Naive thymus-derived CD4-positive, alpha-beta T cell (primary cell): ENCODE measurements at regions not wholly inside any gene's neighbourhood (a gene's known extent, or its start where the extent isn't known, plus 50 kb on each side); places are given as distances from the start of the nearest gene placed in this dataset.

Experiments
- ATAC-seq: fragments of 150-1000 bp; cut with Tn5 transposase; 2 replicates; pipeline ENCODE4 v1.10.0; 2021; ENCODE audit warnings: mild to moderate bottlenecking, moderate library complexity
- CTCF ChIA-PET: fragments of 350-600 bp; sonication (Branson Sonifier 250); formaldehyde crosslinking; loops from one replicate; lab custom pipeline; 2021; ENCODE audit warnings: antibody characterized with exemption; lab: Charles Lee
- POLR2A ChIA-PET: fragments of 350-600 bp; sonication (Branson Sonifier 250); formaldehyde crosslinking; loops from one replicate; lab custom pipeline; 2021; ENCODE audit warnings: antibody characterized with exemption, inconsistent platforms; lab: Charles Lee
- DNase-seq, 9 donors: peaks; one replicate each; pipeline versions ENCODE4 v3.0.0 to v3.0.0-alpha.2; 2020 to 2022; ENCODE audit warnings: mixed read lengths in 1 of 9
- H3K27ac ChIP-seq: one replicate; pipeline ENCODE4 v1.7.0; 2013; ENCODE audit warnings: mild to moderate bottlenecking, low read depth, low read length, moderate library complexity
- H3K27me3 ChIP-seq, 2 donors: one replicate each; pipeline ENCODE4 v1.7.0; 2013; ENCODE audit warnings: low read length in 2 of 2, mild to moderate bottlenecking in 2 of 2, moderate library complexity in 2 of 2; ENCODE audit not compliant: control insufficient read depth in 2 of 2, insufficient read depth in 2 of 2
- H3K36me3 ChIP-seq, 3 experiments: 1 replicate in 2 of 3; 2 replicates in 1 of 3; pipeline ENCODE4 v1.7.0; 2013; ENCODE audit warnings: low read length in 3 of 3, mild to moderate bottlenecking in 3 of 3, moderate library complexity in 1 of 3; ENCODE audit not compliant: insufficient read depth in 3 of 3, control insufficient read depth in 2 of 3
- H3K4me1 ChIP-seq, 2 donors: one replicate each; pipeline ENCODE4 v1.7.0; 2013; ENCODE audit warnings: low read length in 2 of 2, mild to moderate bottlenecking in 2 of 2, moderate library complexity in 1 of 2; ENCODE audit not compliant: control insufficient read depth in 2 of 2, insufficient read depth in 2 of 2
- H3K4me3 ChIP-seq: 2 replicates; pipeline ENCODE4 v1.7.0; 2013; ENCODE audit warnings: mild to moderate bottlenecking, low read length
- H3K9me3 ChIP-seq, 3 experiments: 1 replicate in 2 of 3; 2 replicates in 1 of 3; pipeline ENCODE4 v1.7.0; 2013; ENCODE audit warnings: low read length in 3 of 3; ENCODE audit not compliant: control insufficient read depth in 2 of 3
- H3K27ac Mint-ChIP-seq, 9 donors: one replicate each; pipeline ENCODE4 v1.8.0; 2020 to 2022; ENCODE audit warnings: mixed read lengths in 9 of 9, mild to moderate bottlenecking in 8 of 9, moderate library complexity in 5 of 9, inconsistent platforms in 2 of 9
- H3K27me3 Mint-ChIP-seq, 5 donors: one replicate each; pipeline ENCODE4 v1.8.0; 2021 to 2022; ENCODE audit warnings: mixed read lengths in 5 of 5, mild to moderate bottlenecking in 1 of 5
- H3K36me3 Mint-ChIP-seq, 5 donors: one replicate each; pipeline ENCODE4 v1.8.0; 2020 to 2022; ENCODE audit warnings: mixed read lengths in 5 of 5, mild to moderate bottlenecking in 3 of 5, inconsistent platforms in 1 of 5
- H3K4me1 Mint-ChIP-seq, 7 donors: one replicate each; pipeline ENCODE4 v1.8.0; 2020 to 2022; ENCODE audit warnings: mixed read lengths in 7 of 7, mild to moderate bottlenecking in 3 of 7, inconsistent platforms in 1 of 7
- H3K4me3 Mint-ChIP-seq, 10 donors: one replicate each; pipeline ENCODE4 v1.8.0; 2020 to 2022; ENCODE audit warnings: mild to moderate bottlenecking in 10 of 10, mixed read lengths in 10 of 10, moderate library complexity in 6 of 10, inconsistent platforms in 2 of 10
- H3K9me3 Mint-ChIP-seq, 11 donors: one replicate each; pipeline ENCODE4 v1.8.0; 2020 to 2022; ENCODE audit warnings: mixed read lengths in 11 of 11, mild to moderate bottlenecking in 4 of 11, inconsistent platforms in 1 of 11, moderate library complexity in 1 of 11
- intact Hi-C, 2 donors: fragments of 100-400 bp; cut with micrococcal nuclease; formaldehyde crosslinking; loops; one replicate each; pipeline ENCODE4 v1.15.1; 2023

DNA sequence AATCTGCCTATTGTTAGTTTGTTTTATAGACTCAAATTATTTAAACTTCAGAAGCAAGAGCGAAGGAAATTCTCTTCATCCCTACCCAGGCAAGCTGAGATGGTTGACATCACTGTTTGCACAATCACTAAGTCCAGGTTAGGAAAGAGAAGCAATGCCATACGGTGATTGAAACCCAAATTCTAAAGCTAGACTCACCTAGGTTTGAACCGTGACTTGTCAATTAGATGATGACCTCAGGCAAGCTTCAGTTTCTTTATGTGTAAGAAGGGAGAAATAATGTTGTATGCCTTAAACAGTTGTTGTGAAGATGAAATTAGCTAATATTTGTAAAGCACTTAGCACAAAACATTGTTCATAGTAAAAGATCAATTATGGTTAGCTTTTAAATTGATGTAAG lies 96.5 kb upstream of the ANKRD55 start:
- POLR2A ChIA-PET, result interaction anchor here (0.5 to 3.4 kb wide), 6 partner anchors 11 to 1750 kb away, joined by 3 to 29 read pairs (median 4); no protein-coding TSS in a partner anchor
- Histone ChIP-seq H3K4me3 (no peak overlapping the region), H3K4me1 (peaks cover 22 to 49% of the 10 kb centered on the region in 2 donors), H3K36me3 (no peaks in the 10 kb centered on the region), H3K27me3 (no peaks in the 10 kb centered on the region), H3K27ac (peak overlapping the region; percentile 69), H3K9me3 (no peaks in the 10 kb centered on the region)
- H3K9me3 Mint-ChIP-seq, result peaks cover 0 to 10% (median 3%) of the 10 kb centered on the region in 11 donors
- no peaks in the 10 kb centered on the region for H3K27me3 Mint-ChIP-seq
- H3K4me3 Mint-ChIP-seq, result peak overlapping the region in 9 of 10 donors; percentile 15 to 81 (median 70)
- intact Hi-C loops, result loop anchor here (1.0 to 10.0 kb wide), 14 partner anchors 13 to 843 kb away; partner anchors contain the start of genes GPBP1 (in 1 of the 2) and MAP3K1 (in 1 of the 2)
- DNase-seq (no peak), ATAC-seq (no peak)
- peak overlapping the region; percentile 46 to 95 (median 83) for H3K27ac Mint-ChIP-seq
- peaks cover 0 to 26% (median 4%) of the 10 kb centered on the region in 5 donors for H3K36me3 Mint-ChIP-seq
- CTCF ChIA-PET, result interaction anchor here (0.6 kb wide), 1 partner anchor 530 kb away, joined by 3 read pairs; no protein-coding TSS in a partner anchor
- H3K4me1 Mint-ChIP-seq, result peaks cover 33 to 82% (median 68%) of the 10 kb centered on the region in 7 donors

DNA sequence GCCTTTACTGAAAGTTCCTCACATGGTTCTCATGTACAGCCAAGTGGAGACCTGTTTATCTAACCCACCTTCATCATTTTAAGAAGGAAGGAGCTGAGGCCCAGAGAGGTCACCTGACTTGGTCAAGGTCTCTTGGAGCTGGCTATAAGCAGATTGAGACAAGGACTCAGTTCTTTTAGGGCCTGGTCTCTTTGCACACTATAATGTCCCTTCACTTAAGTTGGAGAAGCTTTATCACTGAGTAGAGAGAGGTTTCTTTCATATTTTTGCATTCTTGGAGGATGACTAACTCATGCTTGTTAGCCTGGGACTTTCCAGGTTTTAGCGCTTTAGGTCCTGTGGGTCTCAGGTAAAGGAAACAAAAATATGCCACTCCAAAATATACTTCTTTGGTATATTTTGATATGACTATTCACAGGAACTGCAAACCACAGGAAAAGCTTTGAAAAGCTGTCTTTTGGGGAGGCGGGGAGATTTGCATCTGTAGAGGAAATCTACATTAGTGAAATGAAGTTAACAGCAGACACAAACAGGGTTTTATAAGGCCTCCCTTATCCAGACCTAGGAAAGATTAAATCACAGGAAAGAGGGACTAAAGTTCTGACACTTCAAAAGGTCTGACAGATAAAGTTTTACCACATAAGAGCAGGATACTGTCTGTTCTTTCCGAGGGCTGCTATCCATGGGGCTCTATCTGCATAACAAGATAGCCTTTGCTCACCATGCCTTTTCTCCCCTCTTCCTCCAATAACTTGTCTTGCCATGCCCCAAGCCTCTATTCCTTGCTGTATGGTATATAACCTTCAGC lies 95.8 kb upstream of the ANKRD55 start:
- intact Hi-C loops, result loop anchor here (1.0 to 10.0 kb wide), 14 partner anchors 13 to 843 kb away; partner anchors contain the start of genes GPBP1 (in 1 of the 2) and MAP3K1 (in 1 of the 2)
- Mint-ChIP-seq H3K36me3 (peaks cover 0 to 21% (median under 1%) of the 10 kb centered on the region in 5 donors), H3K27me3 (no peaks in the 10 kb centered on the region), H3K4me1 (peaks cover 33 to 86% (median 72%) of the 10 kb centered on the region in 7 donors), H3K4me3 (peak overlapping the region in 9 of 10 donors; percentile 15 to 81 (median 70)), H3K9me3 (peaks cover 0 to 6% (median 2%) of the 10 kb centered on the region in 11 donors), H3K27ac (peak overlapping the region; percentile 46 to 95 (median 83))
- peak overlapping the region; percentile 40 for H3K4me3 ChIP-seq
- POLR2A ChIA-PET, result interaction anchor here (0.5 to 3.4 kb wide), 10 partner anchors 8 to 359 kb away, joined by 3 to 29 read pairs (median 3); no protein-coding TSS in a partner anchor
- DNase-seq (peak in 8 of 9 donors; percentile 22 to 75 (median 54)), ATAC-seq (peak; percentile 88)
- H3K27ac ChIP-seq, result peak overlapping the region; percentile 69
- no peaks in the 10 kb centered on the region for H3K36me3 ChIP-seq
- peaks cover 22 to 49% of the 10 kb centered on the region in 2 donors for H3K4me1 ChIP-seq
- no peaks in the 10 kb centered on the region for H3K9me3 ChIP-seq
- no peaks in the 10 kb centered on the region for H3K27me3 ChIP-seq
- CTCF ChIA-PET, result interaction anchor here (0.6 to 1.6 kb wide), 3 partner anchors 58 to 531 kb away, joined by 3 to 7 read pairs (median 3); no protein-coding TSS in a partner anchor

DNA sequence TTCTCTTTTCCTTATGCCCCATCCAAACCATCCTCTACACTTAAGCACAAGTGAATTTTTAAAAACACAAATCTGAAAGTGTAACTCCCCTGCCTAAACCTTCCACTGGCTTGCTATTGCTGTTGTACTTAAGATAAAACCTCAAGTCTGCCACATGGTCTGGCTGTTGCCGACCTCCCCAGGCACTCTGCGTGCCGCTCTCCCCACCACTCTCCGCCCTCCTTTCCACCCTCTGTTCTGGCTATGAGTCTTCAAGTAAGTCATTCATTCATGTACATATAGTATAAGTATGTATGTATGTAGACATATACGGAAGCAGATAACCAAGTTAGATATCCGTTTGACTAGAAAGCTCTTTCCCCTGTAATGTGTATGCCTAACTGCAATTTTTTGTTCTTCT lies 94.7 kb upstream of the ANKRD55 start:
- ChIA-PET POLR2A (interaction anchor here (0.6 to 3.4 kb wide), 5 partner anchors 11 to 359 kb away, joined by 3 to 29 read pairs (median 5); no protein-coding TSS in a partner anchor), CTCF (interaction anchor here (0.6 to 1.6 kb wide), 4 partner anchors 10 to 511 kb away, joined by 3 to 8 read pairs (median 6); no protein-coding TSS in a partner anchor)
- Histone ChIP-seq H3K4me3 (peak overlapping the region; percentile 3), H3K36me3 (no peaks in the 10 kb centered on the region), H3K27me3 (no peaks in the 10 kb centered on the region), H3K27ac (peak overlapping the region; percentile 53), H3K9me3 (no peaks in the 10 kb centered on the region), H3K4me1 (peaks cover 22 to 49% of the 10 kb centered on the region in 2 donors)
- Mint-ChIP-seq H3K4me1 (peaks cover 33 to 94% (median 77%) of the 10 kb centered on the region in 7 donors), H3K27ac (peak overlapping the region; percentile 33 to 92 (median 83)), H3K36me3 (peaks cover 0 to 16% (median 0%) of the 10 kb centered on the region in 5 donors), H3K4me3 (peak overlapping the region; percentile 53 to 88 (median 75)), H3K27me3 (no peaks in the 10 kb centered on the region), H3K9me3 (peaks cover 0 to 5% (median 0%) of the 10 kb centered on the region in 11 donors)
- intact Hi-C loops, result loop anchor here (2.0 to 10.0 kb wide), 11 partner anchors 15 to 844 kb away; partner anchors contain the start of genes GPBP1 (in 1 of the 2) and MAP3K1 (in 1 of the 2)
- DNase-seq (peak in 8 of 9 donors; percentile 7 to 75 (median 24)), ATAC-seq (peak; percentile 46)

DNA sequence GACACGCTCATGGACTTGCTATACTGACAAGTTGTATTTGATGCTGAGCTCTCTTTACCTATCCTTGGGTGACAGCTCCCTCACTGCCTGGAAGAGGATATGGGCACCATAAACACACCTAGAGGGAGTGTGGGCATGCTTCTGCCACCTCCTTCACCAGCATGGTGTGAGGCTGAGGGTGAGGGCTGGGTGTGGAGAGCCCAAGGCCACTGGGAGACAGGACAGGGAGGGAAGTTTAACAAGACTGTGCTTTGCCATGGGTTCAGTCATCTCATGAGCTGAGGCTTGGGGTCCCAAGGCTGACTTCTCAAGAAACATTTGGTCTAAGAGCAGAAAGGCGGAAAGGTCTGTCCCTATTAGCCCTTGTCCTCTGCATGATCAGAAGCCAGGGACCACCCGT lies 93.6 kb upstream of the ANKRD55 start:
- no peak overlapping the region for H3K27ac ChIP-seq
- H3K9me3 ChIP-seq, result no peaks in the 10 kb centered on the region
- peaks cover 33 to 92% (median 82%) of the 10 kb centered on the region in 7 donors for H3K4me1 Mint-ChIP-seq
- H3K9me3 Mint-ChIP-seq, result peaks cover 0 to 1% (median 0%) of the 10 kb centered on the region in 11 donors
- no peak for ATAC-seq
- no peak for DNase-seq
- H3K4me1 ChIP-seq, result peaks cover 22 to 53% of the 10 kb centered on the region in 2 donors
- peak overlapping the region in 9 of 10 donors; percentile 45 to 88 (median 69) for H3K4me3 Mint-ChIP-seq
- H3K27me3 ChIP-seq, result no peaks in the 10 kb centered on the region
- intact Hi-C loops, result loop anchor here (5.0 to 10.0 kb wide), 7 partner anchors 36 to 846 kb away; partner anchors contain the start of gene GPBP1 (in 1 of the 2)
- H3K36me3 ChIP-seq, result no peaks in the 10 kb centered on the region
- ChIA-PET POLR2A (interaction anchor here (0.8 to 3.4 kb wide), 4 partner anchors 10 to 400 kb away, joined by 3 to 29 read pairs (median 4); no protein-coding TSS in a partner anchor), CTCF (interaction anchor here (0.6 kb wide), 1 partner anchor 125 kb away, joined by 3 read pairs; no protein-coding TSS in a partner anchor)
- H3K36me3 Mint-ChIP-seq, result peaks cover 0 to 10% (median 0%) of the 10 kb centered on the region in 5 donors
- no peak overlapping the region for H3K4me3 ChIP-seq
- H3K27ac Mint-ChIP-seq, result peak overlapping the region in 8 of 9 donors; percentile 51 to 91 (median 71)
- no peaks in the 10 kb centered on the region for H3K27me3 Mint-ChIP-seq

DNA sequence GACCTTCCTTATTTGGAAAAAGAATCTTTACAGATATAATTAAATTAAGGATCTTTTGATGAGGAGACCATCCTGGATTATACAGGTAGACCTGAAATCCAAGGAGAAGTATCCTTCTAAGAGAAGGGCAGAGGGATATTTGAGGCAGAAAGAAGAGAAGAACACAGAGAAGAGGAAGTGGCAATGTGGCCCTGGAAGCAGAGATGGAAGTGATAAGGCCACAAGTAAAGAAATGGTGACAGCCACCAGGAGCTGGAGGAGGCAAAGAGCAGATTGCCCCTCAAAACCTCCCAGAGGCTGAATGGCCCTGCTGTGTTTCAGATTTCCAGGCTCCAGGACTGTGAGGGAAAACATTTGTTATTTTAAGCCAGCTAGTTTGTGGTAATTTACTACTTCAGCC lies 93.0 kb upstream of the ANKRD55 start:
- no peaks in the 10 kb centered on the region for H3K27me3 ChIP-seq
- Mint-ChIP-seq H3K9me3 (peaks cover 0 to 1% (median 0%) of the 10 kb centered on the region in 11 donors), H3K27me3 (no peaks in the 10 kb centered on the region), H3K27ac (peak overlapping the region in 7 of 9 donors; percentile 48 to 86 (median 68)), H3K4me1 (peaks cover 30 to 89% (median 80%) of the 10 kb centered on the region in 7 donors), H3K4me3 (peak overlapping the region in 6 of 10 donors; percentile 19 to 81 (median 55)), H3K36me3 (peaks cover 0 to 9% (median 0%) of the 10 kb centered on the region in 5 donors)
- peaks cover 22 to 55% of the 10 kb centered on the region in 2 donors for H3K4me1 ChIP-seq
- ATAC-seq, result no peak
- no peaks in the 10 kb centered on the region for H3K9me3 ChIP-seq
- ChIA-PET CTCF (interaction anchor here (0.6 kb wide), 1 partner anchor 125 kb away, joined by 3 read pairs; no protein-coding TSS in a partner anchor), POLR2A (interaction anchor here (1.2 to 3.4 kb wide), 3 partner anchors 9 to 164 kb away, joined by 3 to 29 read pairs (median 5); no protein-coding TSS in a partner anchor)
- intact Hi-C loops, result loop anchor here (5.0 to 10.0 kb wide), 7 partner anchors 36 to 846 kb away; partner anchors contain the start of gene GPBP1 (in 1 of the 2)
- H3K36me3 ChIP-seq, result no peaks in the 10 kb centered on the region
- no peak overlapping the region for H3K27ac ChIP-seq
- DNase-seq, result no peak
- H3K4me3 ChIP-seq, result no peak overlapping the region
